B cell (primary cell): ENCODE measurements at regions not wholly inside any gene's neighbourhood (a gene's known extent, or its start where the extent isn't known, plus 50 kb on each side); places are given as distances from the start of the nearest gene placed in this dataset.

Experiments used
- ATAC-seq: fragments of 200-7000 bp; cut with Tn5 transposase; one replicate; pipeline ENCODE4 v1.10.0; 2021; ENCODE audit warnings: low read depth, mild to moderate bottlenecking, moderate number of reproducible peaks, moderate library complexity
- CTCF ChIA-PET: fragments of 350-600 bp; sonication (Branson Sonifier 250); formaldehyde crosslinking; loops from one replicate; lab custom pipeline; 2021; ENCODE audit warnings: antibody characterized with exemption, inconsistent platforms; lab: Charles Lee
- POLR2A ChIA-PET: fragments of 350-600 bp; sonication (Branson Sonifier 250); formaldehyde crosslinking; loops from one replicate; lab custom pipeline; 2021; ENCODE audit warnings: antibody characterized with exemption; lab: Charles Lee
- DNase-seq: peaks from one replicate; pipeline ENCODE4 v3.0.0; 2013
- H2AFZ ChIP-seq: 2 replicates; pipeline ENCODE4 v1.6.1; 2012; ENCODE audit warnings: mild to moderate bottlenecking, low read depth, low read length; ENCODE audit not compliant: insufficient read depth, poor library complexity, severe bottlenecking
- H3K27ac ChIP-seq, 2 donors: 1 replicate in 1 of 2; 2 replicates in 1 of 2; pipeline ENCODE4 v1.5.1; 2012 to 2013; ENCODE audit warnings: low read length in 2 of 2, mild to moderate bottlenecking in 2 of 2, moderate library complexity in 1 of 2
- H3K27me3 ChIP-seq, 4 experiments: fragments of 200-600 bp in 1 of 4; sonication (generic) in 1 of 4; replicated peaks in 1 of 4; 1 replicate in 2 of 4; 2 replicates in 2 of 4; pipeline versions ENCODE4 v1.6.1 to v1.7.0; 2013 to 2016; ENCODE audit warnings: low read length in 3 of 4, mild to moderate bottlenecking in 2 of 4, mixed read lengths in 1 of 4, moderate library complexity in 1 of 4; ENCODE audit not compliant: insufficient read depth in 4 of 4, control insufficient read depth in 3 of 4; ENCODE audit errors: control extremely low read depth in 1 of 4
- H3K36me3 ChIP-seq, 2 experiments: replicated peaks in 1 of 2; 1 replicate in 1 of 2; 2 replicates in 1 of 2; pipeline versions ENCODE4 v1.6.1 to v1.7.1; 2013; ENCODE audit warnings: low read length in 1 of 2; ENCODE audit not compliant: insufficient read depth in 2 of 2, control insufficient read depth in 1 of 2; ENCODE audit errors: control extremely low read depth in 1 of 2, extremely low read depth in 1 of 2
- H3K4me1 ChIP-seq, 2 donors: fragments of 200-600 bp in 1 of 2; sonication (generic) in 1 of 2; 1 replicate in 1 of 2; 2 replicates in 1 of 2; pipeline versions ENCODE4 v1.5.1 to v1.6.1; 2013 to 2017; ENCODE audit warnings: low read length in 2 of 2; ENCODE audit not compliant: control insufficient read depth in 2 of 2, insufficient read depth in 2 of 2
- H3K4me2 ChIP-seq: replicated peaks from 2 replicates; pipeline ENCODE3; 2012; ENCODE audit warnings: mild to moderate bottlenecking, low read depth, low read length; ENCODE audit not compliant: poor library complexity, severe bottlenecking
- H3K4me3 ChIP-seq, 5 experiments: fragments of 200-600 bp in 1 of 5; sonication (generic) in 1 of 5; 1 replicate in 3 of 5; 2 replicates in 2 of 5; pipeline versions ENCODE4 v1.5.1 to v1.7.0; 2011 to 2016; ENCODE audit warnings: low read length in 4 of 5, mild to moderate bottlenecking in 4 of 5, low read depth in 2 of 5, control low read depth in 1 of 5, moderate library complexity in 1 of 5; ENCODE audit not compliant: insufficient read depth in 1 of 5; ENCODE audit errors: control extremely low read depth in 1 of 5, extremely low read depth in 1 of 5
- H3K79me2 ChIP-seq: fragments of 200-600 bp; sonication (generic); one replicate; pipeline ENCODE4 v1.6.0; 2016; ENCODE audit warnings: low read length; ENCODE audit not compliant: control insufficient read depth, insufficient read depth
- H3K9ac ChIP-seq: fragments of 200-600 bp; sonication (generic); 2 replicates; pipeline ENCODE4 v1.6.1; 2017; ENCODE audit warnings: mild to moderate bottlenecking, low read length, moderate library complexity
- H3K9me3 ChIP-seq, 3 donors: one replicate each; pipeline versions ENCODE4 v1.6.1 to v1.7.1; 2013; ENCODE audit warnings: low read length in 2 of 3; ENCODE audit not compliant: control insufficient read depth in 2 of 3, insufficient read depth in 1 of 3; ENCODE audit errors: control extremely low read depth in 1 of 3
- H4K20me1 ChIP-seq: 2 replicates; pipeline ENCODE4 v1.6.0; 2012; ENCODE audit warnings: mild to moderate bottlenecking, low read length; ENCODE audit not compliant: insufficient read depth, control insufficient read depth, poor library complexity, severe bottlenecking
- H3K27ac Mint-ChIP-seq: one replicate; pipeline ENCODE4 v1.8.0; 2021; ENCODE audit warnings: mixed read lengths
- H3K27me3 Mint-ChIP-seq: one replicate; pipeline ENCODE4 v1.8.0; 2021; ENCODE audit warnings: mixed read lengths
- H3K4me1 Mint-ChIP-seq: one replicate; pipeline ENCODE4 v1.8.0; 2021; ENCODE audit warnings: mixed read lengths
- H3K4me3 Mint-ChIP-seq: one replicate; pipeline ENCODE4 v1.8.0; 2021; ENCODE audit warnings: mixed read lengths
- H3K9me3 Mint-ChIP-seq: one replicate; pipeline ENCODE4 v1.8.0; 2022; ENCODE audit warnings: mixed read lengths; ENCODE audit not compliant: insufficient read depth
- EZH2 ChIP-seq: IDR thresholded peaks from 2 replicates; pipeline ENCODE4 v1.6.1; 2012; ENCODE audit warnings: borderline replicate concordance, low read depth, mild to moderate bottlenecking, moderate library complexity, low read length; ENCODE audit not compliant: insufficient read depth, poor library complexity, severe bottlenecking
- WGBS: methylation state at CpG from one replicate; pipeline ENCODE4 v1.1.5; 2013; ENCODE audit warnings: missing lambda C conversion rate; ENCODE audit not compliant: insufficient coverage; 5-methylcytosine and 5-hydroxymethylcytosine counted together
- intact Hi-C: fragments of 100-400 bp; cut with micrococcal nuclease; formaldehyde crosslinking; loops from one replicate; pipeline ENCODE4 v1.10.0; 2022
- TF ChIP-seq, protein P1 (sequence below): fragments of 200-600 bp; IDR thresholded peaks from one replicate; pipeline ENCODE4 v1.8.0; 2022; ENCODE audit warnings: antibody characterized with exemption, mild to moderate bottlenecking

DNA sequence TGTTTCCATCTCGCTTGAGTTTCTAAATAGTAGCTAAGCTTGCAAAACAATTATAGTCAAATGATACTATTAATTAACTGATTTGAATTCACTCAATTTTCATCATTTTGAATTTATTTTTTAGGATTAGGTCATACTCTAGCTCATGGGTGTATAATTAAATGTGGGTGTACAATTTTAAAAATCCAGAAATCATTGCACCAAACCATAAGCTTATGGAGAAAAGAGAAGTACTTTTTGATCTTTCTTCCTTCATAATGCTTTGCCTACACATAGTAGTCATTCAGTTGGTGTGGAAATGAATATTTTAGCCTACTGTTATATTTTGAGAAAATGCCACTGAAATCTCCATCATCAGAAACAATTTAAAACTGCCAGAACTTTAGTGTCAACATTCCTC lies 175.1 kb downstream of the CD47 start:
- ATAC-seq (no peak), DNase-seq (no peak)
- TF ChIP-seq, protein P1, sequence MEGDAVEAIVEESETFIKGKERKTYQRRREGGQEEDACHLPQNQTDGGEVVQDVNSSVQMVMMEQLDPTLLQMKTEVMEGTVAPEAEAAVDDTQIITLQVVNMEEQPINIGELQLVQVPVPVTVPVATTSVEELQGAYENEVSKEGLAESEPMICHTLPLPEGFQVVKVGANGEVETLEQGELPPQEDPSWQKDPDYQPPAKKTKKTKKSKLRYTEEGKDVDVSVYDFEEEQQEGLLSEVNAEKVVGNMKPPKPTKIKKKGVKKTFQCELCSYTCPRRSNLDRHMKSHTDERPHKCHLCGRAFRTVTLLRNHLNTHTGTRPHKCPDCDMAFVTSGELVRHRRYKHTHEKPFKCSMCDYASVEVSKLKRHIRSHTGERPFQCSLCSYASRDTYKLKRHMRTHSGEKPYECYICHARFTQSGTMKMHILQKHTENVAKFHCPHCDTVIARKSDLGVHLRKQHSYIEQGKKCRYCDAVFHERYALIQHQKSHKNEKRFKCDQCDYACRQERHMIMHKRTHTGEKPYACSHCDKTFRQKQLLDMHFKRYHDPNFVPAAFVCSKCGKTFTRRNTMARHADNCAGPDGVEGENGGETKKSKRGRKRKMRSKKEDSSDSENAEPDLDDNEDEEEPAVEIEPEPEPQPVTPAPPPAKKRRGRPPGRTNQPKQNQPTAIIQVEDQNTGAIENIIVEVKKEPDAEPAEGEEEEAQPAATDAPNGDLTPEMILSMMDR, result no peak
- no peak for TF ChIP-seq EZH2
- Mint-ChIP-seq H3K27me3 (peaks cover 35% of the 10 kb centered on the region), H3K4me3 (no peak overlapping the region), H3K9me3 (no peaks in the 10 kb centered on the region), H3K27ac (no peak overlapping the region), H3K4me1 (no peaks in the 10 kb centered on the region)
- H3K9me3 ChIP-seq, result peaks cover 0 to 2% (median 0%) of the 10 kb centered on the region in 3 donors
- H3K4me3 ChIP-seq, result no peak overlapping the region
- ChIA-PET POLR2A (no interaction called here), CTCF (interaction anchor here (0.8 to 1.6 kb wide), 2 partner anchors 11 to 12 kb away, joined by 3 to 6 read pairs; no protein-coding TSS in a partner anchor)
- peaks cover 0 to 17% (median 3%) of the 10 kb centered on the region in 4 experiments for H3K27me3 ChIP-seq
- H4K20me1 ChIP-seq, result no peaks in the 10 kb centered on the region
- no peak overlapping the region for H3K4me2 ChIP-seq
- H3K79me2 ChIP-seq, result no peaks in the 10 kb centered on the region
- peaks cover 0 to 2% of the 10 kb centered on the region in 2 donors for H3K4me1 ChIP-seq
- no CpG with 5 or more reads among the region's 1 CpG for WGBS
- H3K36me3 ChIP-seq, result no peaks in the 10 kb centered on the region
- intact Hi-C loops, result no loop called here
- H2AFZ ChIP-seq, result no peak overlapping the region
- no peak overlapping the region for H3K27ac ChIP-seq
- no peak overlapping the region for H3K9ac ChIP-seq

DNA sequence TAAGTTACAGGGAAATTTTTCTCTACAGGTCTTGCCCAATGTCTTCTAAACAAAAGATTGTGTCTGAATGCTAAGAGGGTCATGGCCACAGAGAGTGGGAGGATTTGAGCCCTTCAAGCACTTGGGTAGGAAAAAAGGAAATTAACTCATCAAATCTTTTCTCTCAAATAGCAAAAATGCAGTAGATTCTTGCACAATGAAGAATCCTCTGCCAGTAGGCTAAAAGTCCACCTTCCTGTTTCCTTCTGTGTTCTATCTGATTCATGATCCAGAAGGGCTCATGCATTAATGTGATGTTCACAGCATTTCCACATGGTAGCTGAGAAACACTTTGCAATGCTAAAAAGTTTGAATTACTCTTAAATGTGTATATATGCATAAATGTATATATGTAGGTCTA lies 177.1 kb downstream of the CD47 start:
- ATAC-seq, result no peak
- intact Hi-C loops, result no loop called here
- H3K9me3 ChIP-seq, result peaks cover 0 to 2% (median 0%) of the 10 kb centered on the region in 3 donors
- no peaks in the 10 kb centered on the region for H3K36me3 ChIP-seq
- no peak overlapping the region for H3K27ac ChIP-seq
- H2AFZ ChIP-seq, result no peak overlapping the region
- H3K4me2 ChIP-seq, result no peak overlapping the region
- no peak for DNase-seq
- no peak overlapping the region for H3K9ac ChIP-seq
- Mint-ChIP-seq H3K27ac (no peak overlapping the region), H3K9me3 (no peaks in the 10 kb centered on the region), H3K4me3 (no peak overlapping the region), H3K27me3 (peaks cover 21% of the 10 kb centered on the region), H3K4me1 (peaks cover 2% of the 10 kb centered on the region)
- ChIA-PET CTCF (no interaction called here), POLR2A (no interaction called here)
- TF ChIP-seq, protein P1, result no peak
- no peak for TF ChIP-seq EZH2
- H3K79me2 ChIP-seq, result no peaks in the 10 kb centered on the region
- peaks cover 0 to 3% of the 10 kb centered on the region in 2 donors for H3K4me1 ChIP-seq
- H3K27me3 ChIP-seq, result peaks cover 0 to 7% (median 2%) of the 10 kb centered on the region in 4 experiments
- H4K20me1 ChIP-seq, result no peaks in the 10 kb centered on the region
- no peak overlapping the region for H3K4me3 ChIP-seq
